OCI-LY3 (cell line): ENCODE measurements at regions not wholly inside any gene's neighbourhood (a gene's known extent, or its start where the extent isn't known, plus 50 kb on each side); places are given as distances from the start of the nearest gene placed in this dataset.

Source experiments
- H2AFZ ChIP-seq: fragments of 200-600, 300-600 bp; shearing (Covaris generic); 2 replicates; pipeline ENCODE4 v1.6.0; 2014; ENCODE audit warnings: antibody characterized with exemption, low read depth, low read length
- H3K27ac ChIP-seq: fragments of 200-600, 300-600 bp; sonication (generic); 2 replicates; pipeline ENCODE4 v1.5.1; 2014; ENCODE audit warnings: mild to moderate bottlenecking, low read length, moderate library complexity, mixed read lengths
- H3K27me3 ChIP-seq: fragments of 200-600, 300-600 bp; sonication (generic); 2 replicates; pipeline ENCODE4 v1.6.1; 2014; ENCODE audit warnings: low read depth, low read length, mixed read lengths
- H3K36me3 ChIP-seq: fragments of 200-600, 300-600 bp; sonication (generic); replicated peaks from 2 replicates; pipeline ENCODE3; 2014; ENCODE audit warnings: low read depth, low read length, mixed read lengths
- H3K4me1 ChIP-seq: fragments of 300-600, 200-600 bp; sonication (generic); 2 replicates; pipeline ENCODE4 v1.6.1; 2014; ENCODE audit warnings: low read length, mixed read lengths
- H3K4me2 ChIP-seq: fragments of 200-600, 300-600 bp; sonication (generic); 2 replicates; pipeline ENCODE4 v1.6.1; 2014; ENCODE audit warnings: low read length, mixed read lengths
- H3K4me3 ChIP-seq: fragments of 300-600, 200-600 bp; sonication (generic); 2 replicates; pipeline ENCODE4 v1.5.1; 2014; ENCODE audit warnings: antibody characterized with exemption, mild to moderate bottlenecking, low read length, moderate library complexity
- H3K79me2 ChIP-seq: fragments of 300-600, 200-600 bp; shearing (Covaris generic); 2 replicates; pipeline ENCODE4 v1.6.1; 2014; ENCODE audit warnings: mild to moderate bottlenecking, low read length, mixed read lengths
- H3K9ac ChIP-seq: fragments of 300-600, 200-600 bp; shearing (Covaris generic); 2 replicates; pipeline ENCODE4 v1.6.0; 2014; ENCODE audit warnings: mild to moderate bottlenecking, low read length, moderate library complexity
- H3K9me3 ChIP-seq: fragments of 200-600, 300-600 bp; shearing (Covaris generic); 2 replicates; pipeline ENCODE4 v1.6.1; 2014; ENCODE audit warnings: low read length, mixed read lengths; ENCODE audit not compliant: insufficient read depth
- H4K20me1 ChIP-seq: fragments of 200-600, 300-600 bp; sonication (generic); 2 replicates; pipeline ENCODE4 v1.6.1; 2016; ENCODE audit warnings: low read length, mixed read lengths; ENCODE audit not compliant: insufficient read depth
- EZH2phosphoT487 ChIP-seq: fragments of 200-600 bp; shearing (Covaris generic); IDR thresholded peaks from 2 replicates; pipeline ENCODE4 v1.6.1; 2018; ENCODE audit warnings: antibody characterized with exemption, mixed run types, low read depth
- TF ChIP-seq, protein P1 (sequence below): fragments of 200-600, 300-600 bp; sonication (generic); IDR thresholded peaks from 2 replicates; pipeline ENCODE4 v1.5.1; 2014; ENCODE audit warnings: antibody characterized with exemption, low read length, low read depth

- Histone ChIP-seq H3K79me2 (no peaks in the 10 kb centered on the region), H3K27me3 (no peaks in the 10 kb centered on the region), H3K9ac (no peak overlapping the region), H3K4me3 (no peak overlapping the region), H3K9me3 (no peaks in the 10 kb centered on the region), H2AFZ (no peak overlapping the region), H3K27ac (no peak overlapping the region), H3K4me2 (no peak overlapping the region), H3K4me1 (no peaks in the 10 kb centered on the region), H3K36me3 (no peaks in the 10 kb centered on the region), H4K20me1 (no peaks in the 10 kb centered on the region)
- TF ChIP-seq EZH2phosphoT487: no peak
- TF ChIP-seq, protein P1, sequence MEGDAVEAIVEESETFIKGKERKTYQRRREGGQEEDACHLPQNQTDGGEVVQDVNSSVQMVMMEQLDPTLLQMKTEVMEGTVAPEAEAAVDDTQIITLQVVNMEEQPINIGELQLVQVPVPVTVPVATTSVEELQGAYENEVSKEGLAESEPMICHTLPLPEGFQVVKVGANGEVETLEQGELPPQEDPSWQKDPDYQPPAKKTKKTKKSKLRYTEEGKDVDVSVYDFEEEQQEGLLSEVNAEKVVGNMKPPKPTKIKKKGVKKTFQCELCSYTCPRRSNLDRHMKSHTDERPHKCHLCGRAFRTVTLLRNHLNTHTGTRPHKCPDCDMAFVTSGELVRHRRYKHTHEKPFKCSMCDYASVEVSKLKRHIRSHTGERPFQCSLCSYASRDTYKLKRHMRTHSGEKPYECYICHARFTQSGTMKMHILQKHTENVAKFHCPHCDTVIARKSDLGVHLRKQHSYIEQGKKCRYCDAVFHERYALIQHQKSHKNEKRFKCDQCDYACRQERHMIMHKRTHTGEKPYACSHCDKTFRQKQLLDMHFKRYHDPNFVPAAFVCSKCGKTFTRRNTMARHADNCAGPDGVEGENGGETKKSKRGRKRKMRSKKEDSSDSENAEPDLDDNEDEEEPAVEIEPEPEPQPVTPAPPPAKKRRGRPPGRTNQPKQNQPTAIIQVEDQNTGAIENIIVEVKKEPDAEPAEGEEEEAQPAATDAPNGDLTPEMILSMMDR: no peak
These were observed 52.8 kb downstream of the SOX2 start for GRCh38 chr3:181764544-181764943.

GRCh38 chr3:181770296-181770695 lies 58.6 kb downstream of the SOX2 start:
- Histone ChIP-seq H3K4me2 (no peak overlapping the region), H3K4me1 (peaks cover 9% of the 10 kb centered on the region), H2AFZ (no peak overlapping the region), H3K36me3 (no peaks in the 10 kb centered on the region), H3K27me3 (no peaks in the 10 kb centered on the region), H4K20me1 (no peaks in the 10 kb centered on the region), H3K4me3 (no peak overlapping the region), H3K79me2 (no peaks in the 10 kb centered on the region), H3K9ac (no peak overlapping the region), H3K27ac (no peak overlapping the region), H3K9me3 (no peaks in the 10 kb centered on the region)
- TF ChIP-seq, protein P1: no peak

DNA sequence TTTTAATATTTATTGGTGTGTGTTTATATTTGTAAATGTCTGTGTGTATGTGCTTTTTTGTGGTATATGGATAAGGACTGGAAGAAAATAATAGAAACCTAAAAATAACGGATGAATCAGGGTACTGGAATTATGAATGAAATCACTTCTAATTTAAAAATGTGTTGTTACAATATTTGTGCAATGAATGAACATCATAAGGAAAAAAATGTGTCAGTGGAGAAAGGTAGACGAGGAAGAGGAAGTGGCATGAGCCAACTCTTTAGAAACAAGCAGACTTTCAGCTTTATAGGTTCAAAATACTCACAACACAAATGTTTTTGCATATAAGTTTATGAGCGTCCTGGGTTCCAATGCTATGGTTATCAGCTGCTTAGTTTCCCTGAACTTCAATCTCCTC lies 59.4 kb downstream of the SOX2 start:
- Histone ChIP-seq H3K4me1 (peaks cover 9% of the 10 kb centered on the region), H3K4me2 (0 out of 2 replicates have a peak overlapping the region, but pooled peaks have one; percentile 5), H3K79me2 (no peaks in the 10 kb centered on the region), H2AFZ (0 out of 2 replicates have a peak overlapping the region, but pooled peaks have one; percentile 6), H3K9me3 (no peaks in the 10 kb centered on the region), H3K27me3 (no peaks in the 10 kb centered on the region), H3K4me3 (no peak overlapping the region), H3K36me3 (no peaks in the 10 kb centered on the region), H3K9ac (no peak overlapping the region), H4K20me1 (no peaks in the 10 kb centered on the region), H3K27ac (no peak overlapping the region)
- TF ChIP-seq, protein P1: no peak
- TF ChIP-seq EZH2phosphoT487: no peak

DNA sequence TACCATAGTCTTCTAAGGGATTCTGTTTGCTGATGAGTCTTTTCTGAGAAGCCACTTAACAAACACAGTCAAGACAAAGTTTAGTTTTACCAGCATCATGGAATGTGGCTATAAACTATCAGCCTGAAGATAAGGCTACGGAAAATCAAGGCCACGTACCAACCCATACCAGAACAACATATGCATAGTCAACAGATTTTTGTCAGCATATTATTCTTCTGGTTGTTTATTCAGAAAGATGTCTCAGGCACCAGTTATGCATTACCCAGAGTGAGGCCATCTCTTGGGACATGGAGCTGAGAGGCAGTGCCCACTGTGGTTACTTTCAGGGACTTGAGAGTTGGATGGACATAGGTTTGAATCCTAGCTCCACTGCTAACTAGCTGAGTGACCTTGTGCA lies 60.4 kb downstream of the SOX2 start:
- no peak overlapping the region for H3K4me2 ChIP-seq
- H2AFZ ChIP-seq: no peak overlapping the region
- no peaks in the 10 kb centered on the region for H3K36me3 ChIP-seq
- no peak overlapping the region for H3K9ac ChIP-seq
- H4K20me1 ChIP-seq: no peaks in the 10 kb centered on the region
- no peak overlapping the region for H3K27ac ChIP-seq
- H3K4me1 ChIP-seq: peaks cover 9% of the 10 kb centered on the region
- H3K27me3 ChIP-seq: no peaks in the 10 kb centered on the region
- H3K79me2 ChIP-seq: no peaks in the 10 kb centered on the region
- H3K4me3 ChIP-seq: no peak overlapping the region
- TF ChIP-seq EZH2phosphoT487: no peak
- TF ChIP-seq, protein P1: no peak
- H3K9me3 ChIP-seq: no peaks in the 10 kb centered on the region
